ENCODE measurements at regions not wholly inside any gene's neighbourhood (a gene's known extent, or its start where the extent isn't known, plus 50 kb on each side); places are given as distances from the start of the nearest gene placed in this dataset.
A peak's percentile ranks its signal among the peaks of the same experiment; 100 is the strongest.

GRCh38 chr13:61751039-61751438 is 335.4 kb upstream of the PCDH20 start:
- no peak for FAIRE-seq

DNA sequence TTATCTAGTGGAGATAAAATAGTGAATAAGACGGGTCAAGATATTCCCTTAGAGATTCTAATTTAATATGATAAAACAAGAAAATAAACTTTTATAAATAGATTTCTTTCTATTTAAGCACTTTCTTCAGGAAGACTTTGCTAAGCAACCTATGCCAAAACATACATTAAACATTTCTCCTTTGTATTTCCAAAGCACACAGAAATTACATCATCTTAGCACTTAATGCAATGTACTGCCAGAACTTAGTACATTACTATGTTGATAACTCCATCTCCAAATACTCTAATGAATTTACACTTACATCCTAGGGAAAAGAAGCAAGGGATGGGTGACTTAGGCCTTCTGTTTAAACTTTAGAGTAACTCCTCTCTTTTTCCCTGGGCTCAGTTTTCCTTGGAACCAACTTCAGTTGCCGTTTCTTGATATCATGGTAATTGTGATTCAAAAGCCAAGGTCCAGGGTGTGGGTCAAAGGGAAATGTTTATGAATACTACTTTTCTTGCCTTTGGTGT is 322.6 kb upstream of the PCDH20 start:
- no peaks in the 10 kb centered on the region for H3K36me3 ChIP-seq (ENCODE audit: control insufficient read depth, insufficient read depth, low read length)
- no peaks in the 10 kb centered on the region for H3K27me3 ChIP-seq (ENCODE audit: control insufficient read depth, insufficient read depth, low read length)
- FAIRE-seq (no peak), DNase-seq (ENCODE audit: low read depth) (no peak)
- TF ChIP-seq CTCF (IDR thresholded peaks at IDR 0.05; ENCODE audit: insufficient read depth, low read length, severe bottlenecking), result no peak
- no peak overlapping the region for H3K4me3 ChIP-seq (ENCODE audit: low read depth, low read length)

More at GRCh38 chr13:61751039-61751438, 335.4 kb upstream of the PCDH20 start:
- no peaks in the 10 kb centered on the region for H3K27me3 ChIP-seq (ENCODE audit: control insufficient read depth, insufficient read depth, low read length)
- no peak overlapping the region for H3K4me3 ChIP-seq (ENCODE audit: low read depth, low read length)
- TF ChIP-seq CTCF (IDR thresholded peaks at IDR 0.05; ENCODE audit: insufficient read depth, low read length, severe bottlenecking), result no peak
- no peak for DNase-seq (ENCODE audit: low read depth)
- no peaks in the 10 kb centered on the region for H3K36me3 ChIP-seq (ENCODE audit: control insufficient read depth, insufficient read depth, low read length)

- TF ChIP-seq CTCF (IDR thresholded peaks at IDR 0.05; ENCODE audit: insufficient read depth, low read length, severe bottlenecking), result no peak
- no peak for DNase-seq (ENCODE audit: low read depth)
- no peak for FAIRE-seq
These were observed 319.0 kb upstream of the PCDH20 start for GRCh38 chr13:61734683-61735082.

GRCh38 chr13:61728471-61728870 is 312.8 kb upstream of the PCDH20 start:
- no peak for TF ChIP-seq CTCF (IDR thresholded peaks at IDR 0.05; ENCODE audit: insufficient read depth, low read length, severe bottlenecking)
- Histone ChIP-seq H3K27me3 (ENCODE audit: control insufficient read depth, insufficient read depth, low read length) (no peaks in the 10 kb centered on the region), H3K36me3 (ENCODE audit: control insufficient read depth, insufficient read depth, low read length) (no peaks in the 10 kb centered on the region), H3K4me3 (ENCODE audit: low read depth, low read length) (no peak overlapping the region)
- FAIRE-seq, result no peak
- DNase-seq (ENCODE audit: low read depth), result peak; percentile 42

More at GRCh38 chr13:61734683-61735082, 319.0 kb upstream of the PCDH20 start:
- Histone ChIP-seq H3K27me3 (ENCODE audit: control insufficient read depth, insufficient read depth, low read length) (no peaks in the 10 kb centered on the region), H3K4me3 (ENCODE audit: low read depth, low read length) (no peak overlapping the region), H3K36me3 (ENCODE audit: control insufficient read depth, insufficient read depth, low read length) (no peaks in the 10 kb centered on the region)

DNA sequence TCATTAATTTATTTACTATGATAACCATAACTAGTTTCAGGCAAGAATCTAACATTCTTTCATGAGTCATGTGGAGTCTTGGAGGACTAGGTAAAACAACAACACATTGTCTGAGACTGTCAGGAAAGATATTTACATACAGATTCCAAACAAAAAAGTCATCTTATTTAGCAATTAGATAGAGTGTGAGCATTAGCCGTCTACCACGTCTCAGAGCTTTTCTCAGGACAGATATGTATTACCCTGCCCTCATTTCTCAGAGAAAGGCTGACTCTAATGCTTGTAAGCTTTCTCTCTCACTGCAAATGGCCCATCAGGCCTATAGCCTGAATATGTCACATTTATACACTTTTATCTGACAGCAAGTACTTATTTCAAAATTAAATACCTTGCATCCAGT is 312.1 kb upstream of the PCDH20 start:
- FAIRE-seq (no peak), DNase-seq (ENCODE audit: low read depth) (peak; percentile 91)
- no peak for TF ChIP-seq CTCF (IDR thresholded peaks at IDR 0.05; ENCODE audit: insufficient read depth, low read length, severe bottlenecking)
- no peak overlapping the region for H3K4me3 ChIP-seq (ENCODE audit: low read depth, low read length)
- H3K36me3 ChIP-seq (ENCODE audit: control insufficient read depth, insufficient read depth, low read length), result no peaks in the 10 kb centered on the region
- H3K27me3 ChIP-seq (ENCODE audit: control insufficient read depth, insufficient read depth, low read length), result no peaks in the 10 kb centered on the region

DNA sequence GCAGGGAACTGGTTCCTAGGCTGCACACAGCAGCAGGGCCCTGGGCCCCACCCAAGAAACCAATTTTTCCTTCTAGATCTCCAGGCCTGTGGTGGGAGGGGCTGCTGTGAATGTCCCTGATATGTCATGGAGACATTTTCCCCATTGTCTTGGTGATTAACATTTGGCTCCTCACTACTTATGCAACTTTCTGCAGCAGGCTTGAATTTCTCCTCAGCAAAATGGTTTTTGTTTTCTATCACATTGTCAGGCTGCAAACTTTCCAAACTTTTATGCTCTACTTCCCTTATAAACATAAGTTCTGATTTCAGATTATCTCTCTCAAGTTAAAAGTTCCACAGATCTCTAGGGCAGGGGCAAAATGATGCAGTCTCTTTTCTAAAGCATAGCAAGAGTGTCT is 310.2 kb upstream of the PCDH20 start:
- no peak for TF ChIP-seq CTCF (IDR thresholded peaks at IDR 0.05; ENCODE audit: insufficient read depth, low read length, severe bottlenecking)
- Histone ChIP-seq H3K36me3 (ENCODE audit: control insufficient read depth, insufficient read depth, low read length) (no peaks in the 10 kb centered on the region), H3K4me3 (ENCODE audit: low read depth, low read length) (no peak overlapping the region), H3K27me3 (ENCODE audit: control insufficient read depth, insufficient read depth, low read length) (no peaks in the 10 kb centered on the region)
- FAIRE-seq (no peak), DNase-seq (ENCODE audit: low read depth) (no peak)
